ENCODE measurements at regions not wholly inside any gene's neighbourhood (a gene's known extent, or its start where the extent isn't known, plus 50 kb on each side); places are given as distances from the start of the nearest gene placed in this dataset.

- DNase-seq (ENCODE audit: low spot score) = no peak
These were observed 386.5 kb upstream of the SEMA3D start for GRCh38 chr7:85573346-85573745.

GRCh38 chr7:85570898-85571297 is 384.0 kb upstream of the SEMA3D start:
- no peak for DNase-seq (ENCODE audit: low spot score)

- no peak for DNase-seq (ENCODE audit: low spot score)
These were observed 381.1 kb upstream of the SEMA3D start for GRCh38 chr7:85567983-85568382.

DNA sequence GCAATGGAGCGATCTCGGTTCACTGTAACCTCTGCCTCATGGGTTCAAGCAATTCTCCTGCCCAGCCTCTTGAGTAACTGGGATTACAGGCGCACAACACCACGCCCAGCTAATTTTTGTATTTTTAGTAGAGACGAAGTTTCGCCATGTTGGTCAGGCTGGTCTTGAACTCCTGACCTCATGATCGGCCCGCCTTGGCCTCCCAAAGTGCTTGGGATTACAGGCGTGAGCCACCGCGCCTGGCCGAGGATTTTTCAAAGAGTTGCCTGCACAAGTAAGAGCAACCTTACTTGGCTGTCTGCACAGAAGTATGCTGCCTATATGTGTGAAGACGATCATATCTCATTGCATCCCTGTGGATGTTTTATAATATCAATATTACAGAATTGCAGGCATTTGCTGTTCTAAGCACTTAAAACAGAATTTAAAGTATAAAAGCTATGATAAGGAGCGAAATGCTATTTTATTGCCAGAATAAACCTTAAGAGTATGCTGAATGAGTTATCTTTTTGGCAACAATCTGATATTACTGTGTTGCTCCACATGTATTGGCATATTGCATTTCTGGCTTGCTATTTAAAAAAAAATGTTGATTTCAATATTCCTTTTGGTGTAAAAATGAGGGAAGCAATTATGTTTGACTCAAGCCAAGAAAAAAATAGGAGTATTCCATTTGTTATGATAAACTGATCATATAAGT is 379.4 kb upstream of the SEMA3D start:
- no peak for DNase-seq (ENCODE audit: low spot score)

GRCh38 chr7:85565276-85565675 is 378.4 kb upstream of the SEMA3D start:
- DNase-seq (ENCODE audit: low spot score) = no peak

DNA sequence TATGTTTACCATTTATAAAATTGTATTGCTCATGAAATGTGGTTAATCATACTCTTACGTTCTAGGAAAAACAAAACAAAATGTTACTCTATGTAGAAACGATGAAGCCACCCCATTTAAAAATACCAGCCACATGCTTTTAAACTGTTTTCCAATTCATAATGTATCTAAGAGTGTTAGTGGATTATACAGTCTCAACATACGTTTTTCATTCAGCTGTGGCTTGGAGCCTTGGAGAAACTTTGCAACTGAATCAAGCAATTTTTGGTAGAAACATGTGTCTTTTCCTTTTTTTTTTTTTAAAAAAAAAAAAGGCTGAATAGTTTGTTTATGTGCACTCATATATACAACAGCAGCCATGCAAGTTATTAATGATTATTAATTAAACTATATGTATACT is 378.0 kb upstream of the SEMA3D start:
- DNase-seq (ENCODE audit: low spot score) = no peak

DNA sequence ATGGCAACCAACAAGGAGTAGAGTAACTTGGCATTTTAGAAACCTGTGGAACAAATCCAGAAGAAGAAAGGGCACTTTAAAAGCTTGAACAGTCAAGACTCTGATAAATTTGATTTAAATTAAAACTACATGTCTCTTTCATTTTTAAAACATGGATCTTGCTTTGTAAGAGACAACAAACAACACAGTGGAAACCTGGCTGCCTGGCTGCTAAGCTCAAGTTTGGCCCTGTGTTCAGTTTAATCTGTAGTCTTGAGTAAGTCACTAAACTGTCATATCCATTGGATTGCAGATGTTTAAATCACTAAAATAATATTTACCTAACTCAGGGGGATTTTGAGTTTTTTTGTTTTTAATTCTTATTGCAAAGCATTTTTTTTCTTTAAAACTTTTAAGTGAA is 374.9 kb upstream of the SEMA3D start:
- DNase-seq (ENCODE audit: low spot score) = no peak

GRCh38 chr7:85554236-85555178 is 367.7 kb upstream of the SEMA3D start:
- peak; percentile 20 for DNase-seq (ENCODE audit: low spot score)

- no peak for DNase-seq (ENCODE audit: low spot score)
These were observed 349.3 kb upstream of the SEMA3D start for GRCh38 chr7:85535974-85536729.

GRCh38 chr7:85529831-85530230 is 343.0 kb upstream of the SEMA3D start:
- DNase-seq (ENCODE audit: low spot score) = no peak

- DNase-seq (ENCODE audit: low spot score) = no peak
These were observed 342.3 kb upstream of the SEMA3D start for GRCh38 chr7:85529201-85529600.

DNA sequence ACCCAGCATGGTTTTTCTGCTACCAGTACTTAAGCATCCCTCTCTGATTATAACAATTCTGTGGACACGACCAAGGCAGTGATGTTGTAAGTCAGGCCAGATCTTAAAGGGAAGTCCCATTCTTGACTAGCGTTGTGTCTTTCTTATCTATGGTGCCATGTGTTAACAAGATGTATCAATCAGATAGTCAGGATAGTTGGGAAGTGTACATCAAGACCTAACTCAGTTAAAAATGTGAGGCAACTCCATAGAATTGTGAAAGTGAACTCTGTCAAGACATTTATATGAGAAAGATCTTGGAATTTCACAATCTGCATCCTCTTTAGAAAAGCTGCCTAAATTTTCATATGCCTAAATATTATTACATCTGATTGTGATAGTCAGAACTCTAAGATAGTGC is 341.7 kb upstream of the SEMA3D start:
- DNase-seq (ENCODE audit: low spot score) = no peak

DNA sequence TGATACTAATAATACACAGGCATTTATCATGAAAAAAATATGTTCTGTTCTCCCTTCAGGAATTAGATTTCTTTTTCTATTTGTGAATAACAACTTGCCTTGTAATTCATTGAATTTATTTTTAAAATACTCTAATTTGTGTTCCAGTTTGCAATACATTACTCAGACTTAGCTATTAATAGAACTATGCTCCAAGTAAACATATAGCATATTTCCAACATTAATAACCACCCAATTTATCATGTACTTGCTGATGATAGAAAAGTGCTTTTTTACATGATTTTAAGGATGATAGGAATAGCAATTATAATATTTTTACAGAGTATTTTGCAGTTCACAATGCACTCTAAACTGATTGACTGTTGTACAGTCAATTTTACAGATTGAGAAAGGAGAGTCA is 338.8 kb upstream of the SEMA3D start:
- DNase-seq (ENCODE audit: low spot score) = no peak

- no peak for DNase-seq (ENCODE audit: low spot score)
These were observed 335.2 kb upstream of the SEMA3D start for GRCh38 chr7:85522070-85522469.

DNA sequence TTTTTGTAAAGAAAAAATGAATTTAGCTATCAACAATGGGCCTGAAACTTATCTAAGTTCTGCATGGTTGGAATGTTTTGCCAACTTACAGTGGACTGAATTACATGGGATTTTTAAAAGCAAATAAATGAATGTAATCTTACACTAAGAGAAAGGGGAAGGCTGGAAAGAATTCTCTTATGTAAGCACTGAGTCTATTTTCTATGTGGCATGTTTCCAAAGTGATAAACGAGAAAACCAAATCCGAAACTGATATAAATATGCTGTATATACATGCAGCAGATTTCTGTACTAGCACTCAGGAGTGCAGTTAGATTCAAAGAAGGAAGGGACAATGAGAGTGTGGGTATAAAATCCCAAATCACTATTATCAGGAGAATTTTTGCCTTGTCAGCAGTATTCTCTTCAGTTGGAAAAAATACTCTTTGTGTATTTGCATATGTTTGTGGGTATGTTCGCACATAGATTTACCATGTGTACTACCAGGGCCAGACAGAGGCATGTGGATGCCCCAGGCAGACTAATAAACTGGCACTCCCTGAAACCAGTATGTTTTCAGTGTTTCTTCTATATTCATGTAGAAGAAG is 334.3 kb upstream of the SEMA3D start:
- DNase-seq (ENCODE audit: low spot score) = no peak

- no peak for DNase-seq (ENCODE audit: low spot score)
These were observed 333.3 kb upstream of the SEMA3D start for GRCh38 chr7:85520175-85520574.

DNA sequence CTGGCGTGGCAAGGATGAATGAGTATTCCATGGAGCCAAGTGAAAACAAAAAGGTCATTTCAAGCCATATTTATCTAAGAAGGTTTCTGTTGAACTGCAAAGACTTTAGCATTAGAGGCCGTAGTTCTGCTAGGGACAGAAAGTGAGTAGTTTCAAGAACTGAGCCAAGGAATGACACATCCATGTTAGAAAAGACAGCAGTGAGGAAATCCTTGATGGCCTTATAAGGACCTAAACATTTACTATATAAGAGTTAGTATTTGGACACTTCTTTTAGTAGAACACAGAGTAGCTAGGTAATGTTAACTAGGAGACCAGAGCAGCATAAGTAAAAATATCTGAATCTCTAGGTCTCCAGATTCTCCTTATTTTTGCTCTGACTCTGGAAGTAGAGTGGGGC is 329.8 kb upstream of the SEMA3D start:
- DNase-seq (ENCODE audit: low spot score) = no peak

- DNase-seq (ENCODE audit: low spot score) = no peak
These were observed 325.9 kb upstream of the SEMA3D start for GRCh38 chr7:85512790-85513189.

GRCh38 chr7:85510287-85510686 is 323.4 kb upstream of the SEMA3D start:
- DNase-seq (ENCODE audit: low spot score) = no peak

DNA sequence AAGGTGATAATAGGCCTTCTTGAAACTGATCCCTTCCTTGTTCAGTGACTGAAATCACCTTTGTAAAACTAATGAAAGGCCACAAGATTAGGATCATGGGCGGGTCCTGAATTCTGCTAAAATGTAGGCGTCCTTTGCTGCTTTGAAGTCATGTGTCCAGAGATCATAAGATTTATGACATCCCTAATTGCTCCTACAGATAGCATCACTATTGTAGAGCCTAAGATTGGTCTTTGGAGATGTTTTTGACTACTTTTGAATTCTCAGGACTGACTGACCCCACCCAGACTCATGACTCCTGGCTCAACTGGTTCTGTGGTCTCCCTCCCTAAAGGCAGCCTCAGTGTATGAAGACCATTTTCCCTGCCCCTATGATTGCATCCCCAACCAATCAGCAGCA is 322.6 kb upstream of the SEMA3D start:
- DNase-seq (ENCODE audit: low spot score) = no peak

DNA sequence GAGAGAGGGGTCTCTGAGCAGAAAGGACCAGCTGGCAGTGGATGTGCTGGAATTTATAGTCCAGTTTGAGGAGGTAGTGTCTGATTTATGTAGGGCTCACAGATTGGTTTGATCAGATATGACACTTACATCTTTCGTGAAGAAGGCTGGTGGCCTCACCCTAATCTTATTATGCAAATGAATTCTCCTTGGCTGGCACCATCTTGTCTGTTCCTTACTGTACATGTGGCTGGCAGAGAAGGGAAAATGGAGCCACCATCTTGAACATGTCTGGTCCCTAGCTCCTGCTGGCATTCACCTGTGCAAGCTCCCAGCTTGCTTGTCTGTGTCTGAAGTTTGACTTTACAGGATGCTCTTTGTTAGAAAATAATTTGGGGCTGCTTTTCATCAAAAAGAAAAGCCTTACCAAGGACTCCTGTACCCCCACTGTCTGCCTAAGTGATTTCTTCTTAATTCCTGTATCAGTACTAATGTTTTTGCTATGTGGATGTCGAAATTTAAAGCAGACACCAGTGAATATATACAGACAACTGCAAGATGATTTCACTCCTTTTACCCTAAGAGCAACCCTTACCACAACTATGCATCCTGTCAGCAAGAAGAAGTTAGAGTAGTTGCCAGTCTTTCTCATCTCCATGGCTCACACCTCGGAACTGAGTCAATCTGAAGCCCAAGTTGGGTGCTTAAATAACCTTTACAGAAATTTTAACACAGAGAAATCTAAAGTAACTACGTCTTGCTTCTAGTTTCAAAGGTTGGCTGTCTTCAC is 322.0 kb upstream of the SEMA3D start:
- DNase-seq (ENCODE audit: low spot score) = peak; percentile 29

- no peak for DNase-seq (ENCODE audit: low spot score)
These were observed 311.2 kb upstream of the SEMA3D start for GRCh38 chr7:85498031-85498430.

Data from AG08396 (cell line).